Upper lobe of right lung (tissue), 1 donor: ENCODE measurements at regions not wholly inside any gene's neighbourhood (a gene's known extent, or its start where the extent isn't known, plus 50 kb on each side); places are given as distances from the start of the nearest gene placed in this dataset.

Source experiments
- ATAC-seq: fragments of 200-7000 bp; cut with Tn5 transposase; one replicate; pipeline ENCODE4 v1.9.1; 2020; ENCODE audit warnings: mild to moderate bottlenecking, moderate library complexity
- DNase-seq: peaks from one replicate; pipeline ENCODE4 v3.0.0-alpha.2; 2020
- H3K27ac ChIP-seq: fragments of 200-600 bp; one replicate; pipeline ENCODE4 v1.8.0; 2022
- H3K27me3 ChIP-seq: fragments of 200-600 bp; one replicate; pipeline ENCODE4 v1.8.0; 2022; ENCODE audit warnings: mild to moderate bottlenecking
- H3K36me3 ChIP-seq: fragments of 200-600 bp; one replicate; pipeline ENCODE4 v1.8.0; 2022
- H3K4me1 ChIP-seq: fragments of 200-600 bp; one replicate; pipeline ENCODE4 v1.8.0; 2022
- H3K4me3 ChIP-seq: fragments of 200-600 bp; one replicate; pipeline ENCODE4 v1.8.0; 2022; ENCODE audit warnings: mild to moderate bottlenecking
- H3K9me3 ChIP-seq: fragments of 200-600 bp; one replicate; pipeline ENCODE4 v1.8.0; 2022
- CTCF ChIP-seq: fragments of 200-600 bp; IDR thresholded peaks from one replicate; pipeline ENCODE4 v1.8.0; 2022; ENCODE audit warnings: antibody characterized with exemption
- intact Hi-C: fragments of 100-400 bp; cut with DNase I; formaldehyde crosslinking; loops from one replicate; pipeline ENCODE4 v1.11.0; 2022
- donor health status: DM: no; HTN: yes; CAD: no; lungs with severe emphysema.

DNA sequence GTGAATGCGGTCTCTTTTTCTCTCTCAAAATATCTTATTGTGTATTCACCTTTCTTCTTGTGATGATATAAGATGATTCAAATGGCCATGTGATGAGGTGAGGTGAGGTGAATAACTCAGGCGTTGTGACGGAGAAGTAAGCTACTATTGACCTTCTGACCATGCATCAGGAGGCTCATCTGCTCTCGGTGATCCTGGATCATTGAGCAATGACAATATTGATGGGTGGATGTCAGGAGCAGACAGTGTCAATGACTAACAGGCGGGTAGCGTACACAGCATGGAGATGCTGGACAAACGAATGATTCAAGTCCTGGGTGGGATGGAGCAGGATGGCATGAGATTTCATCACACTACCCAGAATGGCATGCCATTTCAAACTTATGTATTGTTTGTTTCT, 119.6 kb downstream of the PXDC1 start:
- no peak for TF ChIP-seq CTCF
- Histone ChIP-seq H3K27ac (no peak overlapping the region), H3K27me3 (peaks cover 8% of the 10 kb centered on the region), H3K9me3 (no peaks in the 10 kb centered on the region), H3K4me3 (no peak overlapping the region), H3K36me3 (no peaks in the 10 kb centered on the region), H3K4me1 (no peaks in the 10 kb centered on the region)
- no peak for ATAC-seq
- intact Hi-C loops: no loop called here
- no peak for DNase-seq

- Histone ChIP-seq H3K9me3 (no peaks in the 10 kb centered on the region), H3K27ac (no peak overlapping the region), H3K36me3 (no peaks in the 10 kb centered on the region), H3K4me3 (no peak overlapping the region), H3K4me1 (no peaks in the 10 kb centered on the region), H3K27me3 (peaks cover 8% of the 10 kb centered on the region)
- DNase-seq (no peak), ATAC-seq (no peak)
- intact Hi-C loops: no loop called here
- TF ChIP-seq CTCF: no peak
Observed at GRCh38 chr6:3631186-3631585, 120.3 kb downstream of the PXDC1 start.

GRCh38 chr6:3630258-3630835, 121.2 kb downstream of the PXDC1 start:
- peak; percentile 47 for ATAC-seq
- no peak overlapping the region for H3K27ac ChIP-seq
- H3K4me3 ChIP-seq: no peak overlapping the region
- no peaks in the 10 kb centered on the region for H3K9me3 ChIP-seq
- peaks cover 8% of the 10 kb centered on the region for H3K27me3 ChIP-seq
- no peaks in the 10 kb centered on the region for H3K36me3 ChIP-seq
- intact Hi-C loops: no loop called here
- DNase-seq: no peak
- no peaks in the 10 kb centered on the region for H3K4me1 ChIP-seq
- TF ChIP-seq CTCF: no peak

DNA sequence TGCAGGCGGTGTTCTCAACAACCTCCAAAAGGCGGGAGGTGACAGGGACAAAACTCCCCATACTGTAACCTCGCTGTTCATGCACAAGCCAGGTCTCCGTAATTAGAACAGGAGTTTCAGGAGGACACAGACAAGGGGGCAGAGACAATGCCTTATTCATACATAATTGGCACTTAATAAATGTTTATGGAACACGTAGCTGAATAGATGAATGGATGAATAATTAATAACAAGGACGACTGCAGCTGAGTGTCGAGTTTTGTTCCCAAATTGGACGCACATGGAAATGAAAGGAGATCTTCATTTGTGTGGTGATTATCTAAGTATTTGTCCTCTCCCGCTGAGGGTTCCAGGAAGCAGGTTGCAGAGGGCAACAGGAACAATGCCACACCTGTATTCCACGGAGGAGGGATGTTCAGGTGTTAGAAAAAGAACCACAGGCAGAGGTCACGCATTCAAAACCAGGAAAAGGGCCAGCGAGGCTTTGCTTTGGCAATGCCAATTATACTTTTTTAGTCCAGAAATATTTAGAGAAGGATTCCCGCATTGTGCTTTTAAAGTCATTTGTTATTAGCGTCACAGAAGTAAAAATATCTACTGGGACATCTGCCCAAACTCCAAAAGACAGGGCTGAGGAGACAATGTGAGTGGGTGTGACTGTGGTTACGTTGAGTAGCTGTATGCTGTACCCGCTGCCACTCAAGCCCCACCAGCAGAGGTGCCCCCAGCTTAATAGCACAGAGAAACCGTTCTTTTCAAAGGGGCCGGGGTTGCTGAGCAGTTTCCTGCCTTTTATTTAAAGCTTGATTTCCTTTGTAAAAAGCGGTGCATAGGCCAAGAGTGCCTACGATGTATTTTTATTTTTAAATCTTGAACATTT, 123.3 kb downstream of the PXDC1 start:
- peaks cover 8% of the 10 kb centered on the region for H3K27me3 ChIP-seq
- H3K4me3 ChIP-seq: no peak overlapping the region
- no peak for ATAC-seq
- no peaks in the 10 kb centered on the region for H3K36me3 ChIP-seq
- H3K27ac ChIP-seq: no peak overlapping the region
- DNase-seq: no peak
- H3K9me3 ChIP-seq: no peaks in the 10 kb centered on the region
- intact Hi-C loops: no loop called here
- no peaks in the 10 kb centered on the region for H3K4me1 ChIP-seq
- no peak for TF ChIP-seq CTCF

- intact Hi-C loops: no loop called here
- Histone ChIP-seq H3K4me1 (no peaks in the 10 kb centered on the region), H3K27me3 (peaks cover 8% of the 10 kb centered on the region), H3K4me3 (no peak overlapping the region), H3K9me3 (no peaks in the 10 kb centered on the region), H3K27ac (no peak overlapping the region), H3K36me3 (no peaks in the 10 kb centered on the region)
- ATAC-seq: no peak
- no peak for TF ChIP-seq CTCF
- no peak for DNase-seq
Observed at GRCh38 chr6:3627501-3627900, 124.0 kb downstream of the PXDC1 start.
